Lung (tissue), 11 donors: ENCODE measurements at regions not wholly inside any gene's neighbourhood (a gene's known extent, or its start where the extent isn't known, plus 50 kb on each side); places are given as distances from the start of the nearest gene placed in this dataset.

Source experiments
- ATAC-seq: fragments of 200-7000 bp; cut with Tn5 transposase; one replicate; pipeline ENCODE4 v1.9.1; 2020; ENCODE audit warnings: moderate number of reproducible peaks; ENCODE audit not compliant: insufficient read depth, low FRiP score
- DNase-seq, 3 donors: peaks; one replicate each; pipeline ENCODE4 v3.0.0-alpha.2; 2013 to 2017
- H3K27ac ChIP-seq, 2 donors: one replicate each; pipeline ENCODE4 v1.5.1; 2013; ENCODE audit warnings: mild to moderate bottlenecking in 2 of 2, moderate library complexity in 2 of 2, control low read depth in 1 of 2, inconsistent platforms in 1 of 2, low read depth in 1 of 2, low read length in 1 of 2
- H3K27me3 ChIP-seq, 3 donors: one replicate each; pipeline ENCODE4 v1.5.1; 2013; ENCODE audit warnings: low read length in 2 of 3; ENCODE audit not compliant: control insufficient read depth in 3 of 3, insufficient read depth in 3 of 3
- H3K36me3 ChIP-seq, 4 donors: one replicate each; pipeline ENCODE4 v1.5.1; 2013; ENCODE audit warnings: low read length in 4 of 4, mild to moderate bottlenecking in 1 of 4, moderate library complexity in 1 of 4; ENCODE audit not compliant: control insufficient read depth in 4 of 4, insufficient read depth in 4 of 4
- H3K4me1 ChIP-seq, 5 donors: one replicate each; pipeline ENCODE4 v1.5.1; 2013; ENCODE audit warnings: low read length in 5 of 5, mild to moderate bottlenecking in 2 of 5, moderate library complexity in 1 of 5; ENCODE audit not compliant: control insufficient read depth in 5 of 5, insufficient read depth in 5 of 5
- H3K4me3 ChIP-seq: one replicate; pipeline ENCODE4 v1.5.1; 2013; ENCODE audit warnings: mild to moderate bottlenecking, control low read depth, moderate library complexity
- H3K9ac ChIP-seq, 2 donors: one replicate each; pipeline ENCODE4 v1.5.1; 2013; ENCODE audit warnings: low read length in 2 of 2, control low read depth in 1 of 2; ENCODE audit not compliant: insufficient read depth in 1 of 2
- H3K9me3 ChIP-seq, 4 donors: one replicate each; pipeline ENCODE4 v1.5.1; 2013; ENCODE audit warnings: low read length in 3 of 4, mild to moderate bottlenecking in 1 of 4, moderate library complexity in 1 of 4; ENCODE audit not compliant: control insufficient read depth in 4 of 4, insufficient read depth in 3 of 4
- CTCF ChIP-seq: IDR thresholded peaks from 2 replicates; pipeline ENCODE4 v1.5.1; 2012; ENCODE audit warnings: mild to moderate bottlenecking; ENCODE audit errors: control extremely low read depth, extremely low read depth
- WGBS, 2 donors: extraction: QIAGEN DNeasy Blood & Tissue Kit; methylation state at CpG; one replicate each; pipeline ENCODE4 v1.1.7; 2013; 5-methylcytosine and 5-hydroxymethylcytosine counted together
- donor health status: control.
- donor health status: control.
- donor health status: Bipolar disorder and iron deficiency.
- donor health status: healthy.
- donor health status: DM: yes; HTN: yes; CAD: no.

GRCh38 chr3:6736836-6737629 lies 123.9 kb upstream of the GRM7 start:
- Histone ChIP-seq H3K4me1 (no peaks in the 10 kb centered on the region), H3K9me3 (no peaks in the 10 kb centered on the region), H3K9ac (no peak overlapping the region), H3K36me3 (no peaks in the 10 kb centered on the region), H3K4me3 (no peak overlapping the region), H3K27ac (no peak overlapping the region), H3K27me3 (no peaks in the 10 kb centered on the region)
- no peak for TF ChIP-seq CTCF
- WGBS, 2 donors = 67 to 78% methylated on average over 5 of the region's 5 CpGs
- no peak for DNase-seq
- no peak for ATAC-seq

- ATAC-seq = no peak
- Histone ChIP-seq H3K4me1 (no peaks in the 10 kb centered on the region), H3K27ac (no peak overlapping the region), H3K27me3 (no peaks in the 10 kb centered on the region), H3K36me3 (no peaks in the 10 kb centered on the region), H3K9ac (no peak overlapping the region), H3K4me3 (no peak overlapping the region), H3K9me3 (peaks cover 0 to 1% (median 0%) of the 10 kb centered on the region in 4 donors)
- DNase-seq = no peak
- TF ChIP-seq CTCF = no peak
- WGBS, 2 donors = 77 to 95% methylated on average over 2 of the region's 2 CpGs
Measured at GRCh38 chr3:6737630-6738029, 123.3 kb upstream of the GRM7 start.

- Histone ChIP-seq H3K36me3 (no peaks in the 10 kb centered on the region), H3K9me3 (peaks cover 0 to 1% (median 0%) of the 10 kb centered on the region in 4 donors), H3K27me3 (no peaks in the 10 kb centered on the region), H3K4me3 (no peak overlapping the region), H3K27ac (no peak overlapping the region), H3K4me1 (no peaks in the 10 kb centered on the region), H3K9ac (no peak overlapping the region)
- ATAC-seq (no peak), DNase-seq (no peak)
- WGBS, 2 donors = 26 to 52% methylated on average over 3 of the region's 3 CpGs
- TF ChIP-seq CTCF = no peak
Measured at GRCh38 chr3:6739288-6739687, 121.6 kb upstream of the GRM7 start.
